WERI-Rb-1 (cell line): ENCODE measurements at regions not wholly inside any gene's neighbourhood (a gene's known extent, or its start where the extent isn't known, plus 50 kb on each side); places are given as distances from the start of the nearest gene placed in this dataset.

ENCODE experiments used
- DNase-seq: peaks from one replicate; pipeline ENCODE4 v3.0.0-alpha.2; 2020
- H3K27ac ChIP-seq: fragments of 250-450 bp; sonication (Bioruptor Pico); 2 replicates; pipeline ENCODE4 v1.5.1; 2020; ENCODE audit warnings: mild to moderate bottlenecking, moderate library complexity
- H3K27me3 ChIP-seq: fragments of 250-450 bp; sonication (Bioruptor Pico); 2 replicates; pipeline ENCODE4 v1.5.1; 2021; ENCODE audit warnings: mild to moderate bottlenecking, low read depth, moderate library complexity; ENCODE audit not compliant: insufficient read depth, severe bottlenecking
- H3K36me3 ChIP-seq: fragments of 250-450 bp; sonication (Bioruptor Pico); 2 replicates; pipeline ENCODE4 v1.5.1; 2020; ENCODE audit warnings: mild to moderate bottlenecking, moderate library complexity
- H3K4me3 ChIP-seq: 2 replicates; pipeline ENCODE4 v1.5.1; 2011; ENCODE audit warnings: low read depth, mild to moderate bottlenecking, control low read depth, low read length
- H3K9me3 ChIP-seq: fragments of 250-450 bp; sonication (Bioruptor Pico); 2 replicates; pipeline ENCODE4 v1.5.1; 2021; ENCODE audit warnings: mild to moderate bottlenecking, moderate library complexity; ENCODE audit not compliant: severe bottlenecking
- CTCF ChIP-seq: IDR thresholded peaks from 2 replicates; pipeline ENCODE4 v1.5.1; 2011; ENCODE audit warnings: low read depth, mild to moderate bottlenecking, control low read depth, inconsistent platforms, low read length

GRCh38 chr5:164608507-164608906, 1103.1 kb downstream of the MAT2B start:
- DNase-seq = no peak
- Histone ChIP-seq H3K27me3 (no peaks in the 10 kb centered on the region), H3K4me3 (no peak overlapping the region), H3K36me3 (no peaks in the 10 kb centered on the region), H3K9me3 (no peaks in the 10 kb centered on the region), H3K27ac (no peak overlapping the region)
- TF ChIP-seq CTCF = no peak

GRCh38 chr5:164610374-164610773, 1105.0 kb downstream of the MAT2B start:
- Histone ChIP-seq H3K27me3 (no peaks in the 10 kb centered on the region), H3K9me3 (no peaks in the 10 kb centered on the region), H3K4me3 (no peak overlapping the region), H3K36me3 (no peaks in the 10 kb centered on the region), H3K27ac (no peak overlapping the region)
- DNase-seq = no peak
- no peak for TF ChIP-seq CTCF

GRCh38 chr5:164614707-164615106, 1109.3 kb downstream of the MAT2B start:
- Histone ChIP-seq H3K27me3 (no peaks in the 10 kb centered on the region), H3K9me3 (no peaks in the 10 kb centered on the region), H3K27ac (no peak overlapping the region), H3K36me3 (no peaks in the 10 kb centered on the region), H3K4me3 (no peak overlapping the region)
- no peak for DNase-seq
- TF ChIP-seq CTCF = no peak

GRCh38 chr5:164617290-164617689, 1111.9 kb downstream of the MAT2B start:
- Histone ChIP-seq H3K9me3 (no peaks in the 10 kb centered on the region), H3K4me3 (no peak overlapping the region), H3K27ac (no peak overlapping the region), H3K36me3 (no peaks in the 10 kb centered on the region), H3K27me3 (no peaks in the 10 kb centered on the region)
- no peak for TF ChIP-seq CTCF
- DNase-seq = no peak

DNA sequence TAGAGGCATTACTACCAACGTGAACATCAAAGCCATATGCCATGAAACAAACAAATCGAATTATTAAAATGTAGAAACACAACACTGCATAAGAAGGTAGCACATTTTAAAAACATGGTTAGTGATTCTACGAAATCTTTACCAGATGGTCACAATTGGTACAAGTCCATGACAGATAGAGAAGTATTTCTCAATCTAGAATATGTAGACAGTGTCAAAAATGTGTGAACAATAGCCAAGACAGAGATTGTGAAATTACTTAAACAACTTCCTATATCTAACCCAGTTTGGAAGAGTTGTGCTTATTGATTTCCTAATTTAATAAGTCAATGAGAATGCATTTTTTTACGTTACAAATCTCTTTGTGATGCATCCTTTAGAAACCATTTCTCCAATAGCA, 1121.6 kb downstream of the MAT2B start:
- Histone ChIP-seq H3K9me3 (no peaks in the 10 kb centered on the region), H3K27ac (no peak overlapping the region), H3K27me3 (no peaks in the 10 kb centered on the region), H3K36me3 (no peaks in the 10 kb centered on the region), H3K4me3 (no peak overlapping the region)
- no peak for DNase-seq
- no peak for TF ChIP-seq CTCF

GRCh38 chr5:164636456-164636855, 1131.0 kb downstream of the MAT2B start:
- no peak for DNase-seq
- TF ChIP-seq CTCF = no peak
- Histone ChIP-seq H3K27me3 (no peaks in the 10 kb centered on the region), H3K27ac (no peak overlapping the region), H3K9me3 (no peaks in the 10 kb centered on the region), H3K36me3 (no peaks in the 10 kb centered on the region), H3K4me3 (no peak overlapping the region)
